ENCODE measurements at regions not wholly inside any gene's neighbourhood (a gene's known extent, or its start where the extent isn't known, plus 50 kb on each side); places are given as distances from the start of the nearest gene placed in this dataset.
"Not testable (repeated sequence)": the region's sequence is repeated elsewhere in the genome, so short reads cannot be mapped to it uniquely, and the experiment has no call there.

GRCh38 chr7:26052706-26053105 is 99.3 kb upstream of the NFE2L3 start:
- no peak for DNase-seq (ENCODE audit: low read depth in 2 of 2, low spot score in 1 of 2)

- DNase-seq (ENCODE audit: low read depth in 2 of 2, low spot score in 1 of 2), result no peak
Observed at GRCh38 chr7:26054386-26054785, 97.6 kb upstream of the NFE2L3 start.

GRCh38 chr7:26055241-26055640 is 96.8 kb upstream of the NFE2L3 start:
- no peak for DNase-seq (ENCODE audit: low read depth in 2 of 2, low spot score in 1 of 2)

GRCh38 chr7:26060733-26061677 is 91.0 kb upstream of the NFE2L3 start:
- no peak for DNase-seq (ENCODE audit: low read depth in 2 of 2, low spot score in 1 of 2)

GRCh38 chr7:26061678-26062603 is 90.1 kb upstream of the NFE2L3 start:
- peak; percentile 34 to 57 for DNase-seq (ENCODE audit: low read depth in 2 of 2, low spot score in 1 of 2)

GRCh38 chr7:26065652-26066051 is 86.3 kb upstream of the NFE2L3 start:
- no peak for DNase-seq (ENCODE audit: low read depth in 2 of 2, low spot score in 1 of 2)

GRCh38 chr7:26066736-26067135 is 85.3 kb upstream of the NFE2L3 start:
- no peak for DNase-seq (ENCODE audit: low read depth in 2 of 2, low spot score in 1 of 2)

GRCh38 chr7:26070290-26070689 is 81.7 kb upstream of the NFE2L3 start:
- no peak for DNase-seq (ENCODE audit: low read depth in 2 of 2, low spot score in 1 of 2)

- DNase-seq (ENCODE audit: low read depth in 2 of 2, low spot score in 1 of 2), result no peak
Observed at GRCh38 chr7:26071622-26072456, 80.2 kb upstream of the NFE2L3 start.

- DNase-seq (ENCODE audit: low read depth in 2 of 2, low spot score in 1 of 2), result no peak
Observed at GRCh38 chr7:26073041-26073440, 79.0 kb upstream of the NFE2L3 start.

- no peak for DNase-seq (ENCODE audit: low read depth in 2 of 2, low spot score in 1 of 2)
Observed at GRCh38 chr7:26074919-26075318, 77.1 kb upstream of the NFE2L3 start.

- no peak for DNase-seq (ENCODE audit: low read depth in 2 of 2, low spot score in 1 of 2)
Observed at GRCh38 chr7:26076691-26077090, 75.3 kb upstream of the NFE2L3 start.

GRCh38 chr7:26078437-26079336 is 73.3 kb upstream of the NFE2L3 start:
- DNase-seq (ENCODE audit: low read depth in 2 of 2, low spot score in 1 of 2), result peak; percentile 63 to 64

GRCh38 chr7:26081638-26082037 is 70.4 kb upstream of the NFE2L3 start:
- DNase-seq (ENCODE audit: low read depth in 2 of 2, low spot score in 1 of 2), result no peak

GRCh38 chr7:26083113-26083512 is 68.9 kb upstream of the NFE2L3 start:
- no peak for DNase-seq (ENCODE audit: low read depth in 2 of 2, low spot score in 1 of 2)

GRCh38 chr7:26084418-26084817 is 67.6 kb upstream of the NFE2L3 start:
- no peak for DNase-seq (ENCODE audit: low read depth in 2 of 2, low spot score in 1 of 2)

GRCh38 chr7:26085771-26086170 is 66.2 kb upstream of the NFE2L3 start:
- no peak for DNase-seq (ENCODE audit: low read depth in 2 of 2, low spot score in 1 of 2)

- no peak for DNase-seq (ENCODE audit: low read depth in 2 of 2, low spot score in 1 of 2)
Observed at GRCh38 chr7:26087321-26088091, 64.5 kb upstream of the NFE2L3 start.

GRCh38 chr7:26089469-26089868 is 62.5 kb upstream of the NFE2L3 start:
- not testable (repeated sequence) for DNase-seq (ENCODE audit: low read depth in 2 of 2, low spot score in 1 of 2)
